Keratinocyte (primary cell): ENCODE measurements at regions not wholly inside any gene's neighbourhood (a gene's known extent, or its start where the extent isn't known, plus 50 kb on each side); places are given as distances from the start of the nearest gene placed in this dataset.
"Not testable (repeated sequence)": the region's sequence is repeated elsewhere in the genome, so short reads cannot be mapped to it uniquely, and the experiment has no call there.

Experiments used
- DNase-seq: peaks from one replicate; pipeline ENCODE4 v3.0.0-alpha.2; 2011; ENCODE audit warnings: low read depth, missing footprints, low spot score
- FAIRE-seq: peaks from 2 replicates; lab custom pipeline; 2011; peaks lifted over from hg19 to GRCh38; lab: Jason Lieb, UNC
- H2AFZ ChIP-seq: 2 replicates; pipeline ENCODE4 v1.6.0; 2012; ENCODE audit warnings: low read length, control low read depth, inconsistent platforms; ENCODE audit not compliant: control insufficient read depth
- H3K27ac ChIP-seq: 2 replicates; pipeline ENCODE4 v1.5.1; 2011; ENCODE audit warnings: low read length; ENCODE audit not compliant: control insufficient read depth, insufficient read depth
- H3K27me3 ChIP-seq: 3 replicates; pipeline ENCODE4 v1.6.0; 2011; ENCODE audit warnings: low read length; ENCODE audit not compliant: control insufficient read depth, insufficient read depth; ENCODE audit errors: extremely low read depth
- H3K36me3 ChIP-seq, 2 experiments: 2 replicates in 1 of 2; 3 replicates in 1 of 2; pipeline ENCODE4 v1.5.1; 2011; ENCODE audit warnings: low read length in 2 of 2, mild to moderate bottlenecking in 1 of 2; ENCODE audit not compliant: control insufficient read depth in 2 of 2, insufficient read depth in 2 of 2; ENCODE audit errors: extremely low read depth in 1 of 2
- H3K4me1 ChIP-seq: 3 replicates; pipeline ENCODE4 v1.5.1; 2011; ENCODE audit warnings: low read length; ENCODE audit not compliant: control insufficient read depth, insufficient read depth; ENCODE audit errors: extremely low read depth
- H3K4me2 ChIP-seq: 3 replicates; pipeline ENCODE4 v1.6.0; 2011; ENCODE audit warnings: low read depth, low read length; ENCODE audit not compliant: control insufficient read depth, insufficient read depth; ENCODE audit errors: extremely low read depth
- H3K4me3 ChIP-seq, 3 experiments: fragments of 200-600 bp in 1 of 3; sonication (generic) in 1 of 3; 2 replicates in 2 of 3; 3 replicates in 1 of 3; pipeline ENCODE4 v1.5.1; 2011 to 2016; ENCODE audit warnings: low read length in 3 of 3, mild to moderate bottlenecking in 3 of 3, control low read depth in 2 of 3, inconsistent platforms in 1 of 3, low read depth in 1 of 3, mixed read lengths in 1 of 3, mixed run types in 1 of 3, moderate library complexity in 1 of 3; ENCODE audit not compliant: control insufficient read depth in 2 of 3, insufficient read depth in 2 of 3; ENCODE audit errors: extremely low read depth in 1 of 3
- H3K79me2 ChIP-seq: 2 replicates; pipeline ENCODE4 v1.6.0; 2012; ENCODE audit warnings: low read length; ENCODE audit not compliant: control insufficient read depth, insufficient read depth
- H3K9ac ChIP-seq: 3 replicates; pipeline ENCODE4 v1.6.0; 2011; ENCODE audit warnings: low read length; ENCODE audit not compliant: control insufficient read depth, insufficient read depth; ENCODE audit errors: extremely low read depth
- H3K9me1 ChIP-seq: 3 replicates; pipeline ENCODE4 v1.6.0; 2011; ENCODE audit warnings: low read length; ENCODE audit not compliant: control insufficient read depth, insufficient read depth; ENCODE audit errors: extremely low read depth
- H3K9me3 ChIP-seq: 2 replicates; pipeline ENCODE4 v1.5.1; 2012; ENCODE audit warnings: low read depth, low read length; ENCODE audit not compliant: control insufficient read depth
- H4K20me1 ChIP-seq: 3 replicates; pipeline ENCODE4 v1.6.0; 2011; ENCODE audit warnings: low read length; ENCODE audit not compliant: control insufficient read depth, insufficient read depth; ENCODE audit errors: extremely low read depth
- CTCF ChIP-seq, 3 experiments: IDR thresholded peaks in 1 of 3; conservative IDR thresholded peaks in 1 of 3; optimal IDR thresholded peaks in 1 of 3; 2 replicates in 2 of 3; 3 replicates in 1 of 3; pipeline versions ENCODE3 to v1.5.1; 2011; ENCODE audit warnings: low read length in 3 of 3, mild to moderate bottlenecking in 3 of 3, moderate library complexity in 2 of 3, control low read depth in 1 of 3, inconsistent platforms in 1 of 3; ENCODE audit not compliant: insufficient read depth in 2 of 3; ENCODE audit errors: extremely low read depth in 1 of 3
- EZH2 ChIP-seq: IDR thresholded peaks from one replicate; pipeline ENCODE4 v1.6.1; 2012; ENCODE audit warnings: inconsistent platforms, mild to moderate bottlenecking, low read length, moderate library complexity
- dilution Hi-C: fragments of 300-500 bp; cut with MboI; formaldehyde crosslinking; loops from one replicate; pipeline ENCODE4 v1.7.0; 2020; ENCODE audit warnings: low sequenced_read_pairs; ENCODE audit not compliant: extremely low pct_ligation_motif_present

- dilution Hi-C loops = no loop called here
- Histone ChIP-seq H3K9me3 (no peaks in the 10 kb centered on the region), H3K4me1 (no peaks in the 10 kb centered on the region), H3K9ac (no peak overlapping the region), H3K9me1 (no peaks in the 10 kb centered on the region), H3K36me3 (no peaks in the 10 kb centered on the region), H2AFZ (no peak overlapping the region), H3K27me3 (no peaks in the 10 kb centered on the region), H3K4me3 (no peak overlapping the region), H3K4me2 (no peak overlapping the region), H3K79me2 (no peaks in the 10 kb centered on the region), H4K20me1 (no peaks in the 10 kb centered on the region), H3K27ac (no peak overlapping the region)
- DNase-seq (no peak), FAIRE-seq (no peak)
- TF ChIP-seq EZH2 = no peak
- no peak for TF ChIP-seq CTCF (optimal IDR thresholded peaks at IDR 0.05 in 1 of 3, IDR thresholded peaks at IDR 0.05 in 1 of 3, conservative IDR thresholded peaks at IDR 0.05 in 1 of 3; ENCODE audit: extremely low read depth in 1 of 3, insufficient read depth in 2 of 3, low read length in 3 of 3)
These were observed 120.5 kb upstream of the DAB1 start for GRCh38 chr1:57544345-57544744.

- Histone ChIP-seq H3K27ac (no peak overlapping the region), H3K4me3 (no peak overlapping the region), H3K4me2 (no peak overlapping the region), H3K4me1 (no peaks in the 10 kb centered on the region), H3K9me1 (no peaks in the 10 kb centered on the region), H2AFZ (no peak overlapping the region), H3K27me3 (no peaks in the 10 kb centered on the region), H3K9ac (no peak overlapping the region), H4K20me1 (no peaks in the 10 kb centered on the region), H3K79me2 (no peaks in the 10 kb centered on the region), H3K36me3 (no peaks in the 10 kb centered on the region), H3K9me3 (no peaks in the 10 kb centered on the region)
- no peak for TF ChIP-seq EZH2
- DNase-seq (no peak), FAIRE-seq (no peak)
- dilution Hi-C loops = no loop called here
These were observed 113.0 kb upstream of the DAB1 start for GRCh38 chr1:57536749-57537423.

- Histone ChIP-seq H3K9ac (no peak overlapping the region), H3K4me2 (no peak overlapping the region), H3K4me1 (no peaks in the 10 kb centered on the region), H3K27me3 (no peaks in the 10 kb centered on the region), H3K79me2 (no peaks in the 10 kb centered on the region), H4K20me1 (no peaks in the 10 kb centered on the region), H3K27ac (no peak overlapping the region), H3K4me3 (no peak overlapping the region), H3K9me1 (no peaks in the 10 kb centered on the region), H2AFZ (no peak overlapping the region), H3K36me3 (no peaks in the 10 kb centered on the region), H3K9me3 (no peaks in the 10 kb centered on the region)
- FAIRE-seq = no peak
- DNase-seq = no peak
- no peak for TF ChIP-seq CTCF (optimal IDR thresholded peaks at IDR 0.05 in 1 of 3, IDR thresholded peaks at IDR 0.05 in 1 of 3, conservative IDR thresholded peaks at IDR 0.05 in 1 of 3; ENCODE audit: extremely low read depth in 1 of 3, insufficient read depth in 2 of 3, low read length in 3 of 3)
- no peak for TF ChIP-seq EZH2
- dilution Hi-C loops = no loop called here
These were observed 108.4 kb upstream of the DAB1 start for GRCh38 chr1:57532299-57532698.

GRCh38 chr1:57530911-57531260 is 107.0 kb upstream of the DAB1 start:
- H3K9me1 ChIP-seq, H3K27ac ChIP-seq, H3K4me2 ChIP-seq, DNase-seq, H2AFZ ChIP-seq, H3K27me3 ChIP-seq, H4K20me1 ChIP-seq, H3K4me3 ChIP-seq, H3K4me1 ChIP-seq, dilution Hi-C loops, H3K79me2 ChIP-seq, H3K9me3 ChIP-seq, H3K36me3 ChIP-seq, FAIRE-seq, H3K9ac ChIP-seq: not testable (repeated sequence)
